B cell (primary cell): ENCODE measurements at regions not wholly inside any gene's neighbourhood (a gene's known extent, or its start where the extent isn't known, plus 50 kb on each side); places are given as distances from the start of the nearest gene placed in this dataset.

Source experiments
- ATAC-seq: fragments of 200-7000 bp; cut with Tn5 transposase; one replicate; pipeline ENCODE4 v1.10.0; 2021; ENCODE audit warnings: low read depth, mild to moderate bottlenecking, moderate number of reproducible peaks, moderate library complexity
- CTCF ChIA-PET: fragments of 350-600 bp; sonication (Branson Sonifier 250); formaldehyde crosslinking; loops from one replicate; lab custom pipeline; 2021; ENCODE audit warnings: antibody characterized with exemption, inconsistent platforms; lab: Charles Lee
- POLR2A ChIA-PET: fragments of 350-600 bp; sonication (Branson Sonifier 250); formaldehyde crosslinking; loops from one replicate; lab custom pipeline; 2021; ENCODE audit warnings: antibody characterized with exemption; lab: Charles Lee
- DNase-seq: peaks from one replicate; pipeline ENCODE4 v3.0.0; 2013
- H2AFZ ChIP-seq: 2 replicates; pipeline ENCODE4 v1.6.1; 2012; ENCODE audit warnings: mild to moderate bottlenecking, low read depth, low read length; ENCODE audit not compliant: insufficient read depth, poor library complexity, severe bottlenecking
- H3K27ac ChIP-seq, 2 donors: 1 replicate in 1 of 2; 2 replicates in 1 of 2; pipeline ENCODE4 v1.5.1; 2012 to 2013; ENCODE audit warnings: low read length in 2 of 2, mild to moderate bottlenecking in 2 of 2, moderate library complexity in 1 of 2
- H3K27me3 ChIP-seq, 4 experiments: fragments of 200-600 bp in 1 of 4; sonication (generic) in 1 of 4; replicated peaks in 1 of 4; 1 replicate in 2 of 4; 2 replicates in 2 of 4; pipeline versions ENCODE4 v1.6.1 to v1.7.0; 2013 to 2016; ENCODE audit warnings: low read length in 3 of 4, mild to moderate bottlenecking in 2 of 4, mixed read lengths in 1 of 4, moderate library complexity in 1 of 4; ENCODE audit not compliant: insufficient read depth in 4 of 4, control insufficient read depth in 3 of 4; ENCODE audit errors: control extremely low read depth in 1 of 4
- H3K36me3 ChIP-seq, 2 experiments: replicated peaks in 1 of 2; 1 replicate in 1 of 2; 2 replicates in 1 of 2; pipeline versions ENCODE4 v1.6.1 to v1.7.1; 2013; ENCODE audit warnings: low read length in 1 of 2; ENCODE audit not compliant: insufficient read depth in 2 of 2, control insufficient read depth in 1 of 2; ENCODE audit errors: control extremely low read depth in 1 of 2, extremely low read depth in 1 of 2
- H3K4me1 ChIP-seq, 2 donors: fragments of 200-600 bp in 1 of 2; sonication (generic) in 1 of 2; 1 replicate in 1 of 2; 2 replicates in 1 of 2; pipeline versions ENCODE4 v1.5.1 to v1.6.1; 2013 to 2017; ENCODE audit warnings: low read length in 2 of 2; ENCODE audit not compliant: control insufficient read depth in 2 of 2, insufficient read depth in 2 of 2
- H3K4me2 ChIP-seq: replicated peaks from 2 replicates; pipeline ENCODE3; 2012; ENCODE audit warnings: mild to moderate bottlenecking, low read depth, low read length; ENCODE audit not compliant: poor library complexity, severe bottlenecking
- H3K4me3 ChIP-seq, 5 experiments: fragments of 200-600 bp in 1 of 5; sonication (generic) in 1 of 5; 1 replicate in 3 of 5; 2 replicates in 2 of 5; pipeline versions ENCODE4 v1.5.1 to v1.7.0; 2011 to 2016; ENCODE audit warnings: low read length in 4 of 5, mild to moderate bottlenecking in 4 of 5, low read depth in 2 of 5, control low read depth in 1 of 5, moderate library complexity in 1 of 5; ENCODE audit not compliant: insufficient read depth in 1 of 5; ENCODE audit errors: control extremely low read depth in 1 of 5, extremely low read depth in 1 of 5
- H3K79me2 ChIP-seq: fragments of 200-600 bp; sonication (generic); one replicate; pipeline ENCODE4 v1.6.0; 2016; ENCODE audit warnings: low read length; ENCODE audit not compliant: control insufficient read depth, insufficient read depth
- H3K9ac ChIP-seq: fragments of 200-600 bp; sonication (generic); 2 replicates; pipeline ENCODE4 v1.6.1; 2017; ENCODE audit warnings: mild to moderate bottlenecking, low read length, moderate library complexity
- H3K9me3 ChIP-seq, 3 donors: one replicate each; pipeline versions ENCODE4 v1.6.1 to v1.7.1; 2013; ENCODE audit warnings: low read length in 2 of 3; ENCODE audit not compliant: control insufficient read depth in 2 of 3, insufficient read depth in 1 of 3; ENCODE audit errors: control extremely low read depth in 1 of 3
- H4K20me1 ChIP-seq: 2 replicates; pipeline ENCODE4 v1.6.0; 2012; ENCODE audit warnings: mild to moderate bottlenecking, low read length; ENCODE audit not compliant: insufficient read depth, control insufficient read depth, poor library complexity, severe bottlenecking
- H3K27ac Mint-ChIP-seq: one replicate; pipeline ENCODE4 v1.8.0; 2021; ENCODE audit warnings: mixed read lengths
- H3K27me3 Mint-ChIP-seq: one replicate; pipeline ENCODE4 v1.8.0; 2021; ENCODE audit warnings: mixed read lengths
- H3K4me1 Mint-ChIP-seq: one replicate; pipeline ENCODE4 v1.8.0; 2021; ENCODE audit warnings: mixed read lengths
- H3K4me3 Mint-ChIP-seq: one replicate; pipeline ENCODE4 v1.8.0; 2021; ENCODE audit warnings: mixed read lengths
- H3K9me3 Mint-ChIP-seq: one replicate; pipeline ENCODE4 v1.8.0; 2022; ENCODE audit warnings: mixed read lengths; ENCODE audit not compliant: insufficient read depth
- EZH2 ChIP-seq: IDR thresholded peaks from 2 replicates; pipeline ENCODE4 v1.6.1; 2012; ENCODE audit warnings: borderline replicate concordance, low read depth, mild to moderate bottlenecking, moderate library complexity, low read length; ENCODE audit not compliant: insufficient read depth, poor library complexity, severe bottlenecking
- WGBS: methylation state at CpG from one replicate; pipeline ENCODE4 v1.1.5; 2013; ENCODE audit warnings: missing lambda C conversion rate; ENCODE audit not compliant: insufficient coverage; 5-methylcytosine and 5-hydroxymethylcytosine counted together
- intact Hi-C: fragments of 100-400 bp; cut with micrococcal nuclease; formaldehyde crosslinking; loops from one replicate; pipeline ENCODE4 v1.10.0; 2022
- TF ChIP-seq, protein P1 (sequence below): fragments of 200-600 bp; IDR thresholded peaks from one replicate; pipeline ENCODE4 v1.8.0; 2022; ENCODE audit warnings: antibody characterized with exemption, mild to moderate bottlenecking

DNA sequence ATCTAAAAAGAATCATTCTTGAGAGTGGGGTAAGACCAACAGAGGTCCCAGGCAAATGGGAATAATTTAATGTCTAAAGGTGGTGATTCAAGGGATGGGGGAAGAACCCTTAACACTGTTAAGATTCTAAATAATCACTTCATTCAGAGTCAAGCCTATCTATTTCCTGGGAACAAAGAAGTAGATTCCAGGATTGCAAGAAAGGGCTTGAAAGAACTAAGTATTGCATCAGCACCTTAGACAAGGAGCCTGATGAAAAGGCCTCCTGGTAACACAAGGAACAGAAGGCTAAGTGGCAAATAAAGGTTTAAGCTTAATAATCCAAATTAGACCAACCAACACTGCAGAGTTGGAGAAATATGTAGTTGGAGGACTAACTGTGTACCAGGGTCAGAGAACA is 620.7 kb upstream of the BTBD3 start:
- TF ChIP-seq, protein P1, sequence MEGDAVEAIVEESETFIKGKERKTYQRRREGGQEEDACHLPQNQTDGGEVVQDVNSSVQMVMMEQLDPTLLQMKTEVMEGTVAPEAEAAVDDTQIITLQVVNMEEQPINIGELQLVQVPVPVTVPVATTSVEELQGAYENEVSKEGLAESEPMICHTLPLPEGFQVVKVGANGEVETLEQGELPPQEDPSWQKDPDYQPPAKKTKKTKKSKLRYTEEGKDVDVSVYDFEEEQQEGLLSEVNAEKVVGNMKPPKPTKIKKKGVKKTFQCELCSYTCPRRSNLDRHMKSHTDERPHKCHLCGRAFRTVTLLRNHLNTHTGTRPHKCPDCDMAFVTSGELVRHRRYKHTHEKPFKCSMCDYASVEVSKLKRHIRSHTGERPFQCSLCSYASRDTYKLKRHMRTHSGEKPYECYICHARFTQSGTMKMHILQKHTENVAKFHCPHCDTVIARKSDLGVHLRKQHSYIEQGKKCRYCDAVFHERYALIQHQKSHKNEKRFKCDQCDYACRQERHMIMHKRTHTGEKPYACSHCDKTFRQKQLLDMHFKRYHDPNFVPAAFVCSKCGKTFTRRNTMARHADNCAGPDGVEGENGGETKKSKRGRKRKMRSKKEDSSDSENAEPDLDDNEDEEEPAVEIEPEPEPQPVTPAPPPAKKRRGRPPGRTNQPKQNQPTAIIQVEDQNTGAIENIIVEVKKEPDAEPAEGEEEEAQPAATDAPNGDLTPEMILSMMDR: no peak
- TF ChIP-seq EZH2: no peak
- no peak overlapping the region for H3K4me3 ChIP-seq
- H3K27me3 Mint-ChIP-seq: no peaks in the 10 kb centered on the region
- no peak overlapping the region for H3K4me3 Mint-ChIP-seq
- H3K79me2 ChIP-seq: no peaks in the 10 kb centered on the region
- no peak overlapping the region for H2AFZ ChIP-seq
- no peaks in the 10 kb centered on the region for H4K20me1 ChIP-seq
- H3K27ac ChIP-seq: no peak overlapping the region
- no peak overlapping the region for H3K9ac ChIP-seq
- peaks cover 4% of the 10 kb centered on the region for H3K9me3 Mint-ChIP-seq
- no peaks in the 10 kb centered on the region for H3K36me3 ChIP-seq
- no peaks in the 10 kb centered on the region for H3K4me1 Mint-ChIP-seq
- H3K27ac Mint-ChIP-seq: no peak overlapping the region
- no peak for ATAC-seq
- no peaks in the 10 kb centered on the region for H3K4me1 ChIP-seq
- ChIA-PET POLR2A (no interaction called here), CTCF (no interaction called here)
- intact Hi-C loops: no loop called here
- peaks cover 0 to 3% (median 0%) of the 10 kb centered on the region in 3 donors for H3K9me3 ChIP-seq
- no peaks in the 10 kb centered on the region for H3K27me3 ChIP-seq
- DNase-seq: no peak
- no peak overlapping the region for H3K4me2 ChIP-seq

- Mint-ChIP-seq H3K4me3 (no peak overlapping the region), H3K27ac (no peak overlapping the region), H3K4me1 (no peaks in the 10 kb centered on the region), H3K9me3 (peaks cover 2% of the 10 kb centered on the region), H3K27me3 (no peaks in the 10 kb centered on the region)
- Histone ChIP-seq H3K27me3 (no peaks in the 10 kb centered on the region), H3K4me2 (no peak overlapping the region), H3K9ac (no peak overlapping the region), H3K36me3 (no peaks in the 10 kb centered on the region), H3K4me1 (no peaks in the 10 kb centered on the region), H3K79me2 (no peaks in the 10 kb centered on the region), H2AFZ (no peak overlapping the region), H3K4me3 (no peak overlapping the region), H3K9me3 (peaks cover 0 to 3% (median 0%) of the 10 kb centered on the region in 3 donors), H3K27ac (no peak overlapping the region), H4K20me1 (no peaks in the 10 kb centered on the region)
- WGBS: 96% methylated on average over 7 of the region's 10 CpGs
- TF ChIP-seq EZH2: no peak
- TF ChIP-seq, protein P1: no peak
- DNase-seq (no peak), ATAC-seq (no peak)
- CTCF ChIA-PET: no interaction called here
- POLR2A ChIA-PET: no interaction called here
- intact Hi-C loops: no loop called here
Measured at GRCh38 chr20:11301699-11302098, 616.0 kb upstream of the BTBD3 start.
